NT2/D1 (cell line): ENCODE measurements at regions not wholly inside any gene's neighbourhood (a gene's known extent, or its start where the extent isn't known, plus 50 kb on each side); places are given as distances from the start of the nearest gene placed in this dataset.

Experiments
- SUZ12 ChIP-seq: IDR thresholded peaks from 2 replicates; pipeline ENCODE4 v1.6.1; 2011; ENCODE audit not compliant: insufficient read length, insufficient read depth; ENCODE audit errors: extremely low read depth
- YY1 ChIP-seq: IDR thresholded peaks from 2 replicates; pipeline ENCODE4 v1.6.1; 2011; ENCODE audit not compliant: insufficient read length, insufficient read depth
- ZNF274 ChIP-seq: IDR thresholded peaks from 2 replicates; pipeline ENCODE4 v1.6.1; 2011; ENCODE audit warnings: mild to moderate bottlenecking, low read depth, low read length

GRCh38 chr10:94105226-94105625, 111.5 kb downstream of the PLCE1 start:
- TF ChIP-seq YY1 (no peak), SUZ12 (no peak), ZNF274 (no peak)
